ENCODE measurements at regions not wholly inside any gene's neighbourhood (a gene's known extent, or its start where the extent isn't known, plus 50 kb on each side); places are given as distances from the start of the nearest gene placed in this dataset.

DNA sequence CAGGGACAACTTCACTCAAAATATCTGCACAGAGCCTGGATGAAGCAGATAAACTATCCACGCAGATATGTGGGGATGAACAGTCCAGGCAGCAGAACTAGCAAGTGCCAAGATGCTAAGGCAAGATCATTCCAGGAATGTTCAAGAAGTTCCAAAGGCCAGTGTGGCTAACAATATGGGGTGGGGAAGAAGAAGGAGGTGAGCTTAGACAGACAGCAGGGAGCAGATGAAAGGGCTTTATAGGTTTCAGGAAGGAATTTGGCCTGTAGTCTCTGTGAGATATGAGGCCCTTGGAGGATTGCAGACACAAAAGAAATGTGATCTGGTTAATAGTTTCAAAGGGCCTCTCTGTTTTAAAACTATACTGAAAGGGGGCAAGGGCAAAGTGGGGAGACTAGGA, 63.5 kb upstream of the PPM1H start:
- no peak overlapping the region for H3K4me3 ChIP-seq (ENCODE audit: low read length)
- TF ChIP-seq, protein P1, sequence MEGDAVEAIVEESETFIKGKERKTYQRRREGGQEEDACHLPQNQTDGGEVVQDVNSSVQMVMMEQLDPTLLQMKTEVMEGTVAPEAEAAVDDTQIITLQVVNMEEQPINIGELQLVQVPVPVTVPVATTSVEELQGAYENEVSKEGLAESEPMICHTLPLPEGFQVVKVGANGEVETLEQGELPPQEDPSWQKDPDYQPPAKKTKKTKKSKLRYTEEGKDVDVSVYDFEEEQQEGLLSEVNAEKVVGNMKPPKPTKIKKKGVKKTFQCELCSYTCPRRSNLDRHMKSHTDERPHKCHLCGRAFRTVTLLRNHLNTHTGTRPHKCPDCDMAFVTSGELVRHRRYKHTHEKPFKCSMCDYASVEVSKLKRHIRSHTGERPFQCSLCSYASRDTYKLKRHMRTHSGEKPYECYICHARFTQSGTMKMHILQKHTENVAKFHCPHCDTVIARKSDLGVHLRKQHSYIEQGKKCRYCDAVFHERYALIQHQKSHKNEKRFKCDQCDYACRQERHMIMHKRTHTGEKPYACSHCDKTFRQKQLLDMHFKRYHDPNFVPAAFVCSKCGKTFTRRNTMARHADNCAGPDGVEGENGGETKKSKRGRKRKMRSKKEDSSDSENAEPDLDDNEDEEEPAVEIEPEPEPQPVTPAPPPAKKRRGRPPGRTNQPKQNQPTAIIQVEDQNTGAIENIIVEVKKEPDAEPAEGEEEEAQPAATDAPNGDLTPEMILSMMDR (conservative IDR thresholded peaks at IDR 0.05; ENCODE audit: low read depth, low read length), result no peak
- no peak for DNase-seq (ENCODE audit: low read depth)

DNA sequence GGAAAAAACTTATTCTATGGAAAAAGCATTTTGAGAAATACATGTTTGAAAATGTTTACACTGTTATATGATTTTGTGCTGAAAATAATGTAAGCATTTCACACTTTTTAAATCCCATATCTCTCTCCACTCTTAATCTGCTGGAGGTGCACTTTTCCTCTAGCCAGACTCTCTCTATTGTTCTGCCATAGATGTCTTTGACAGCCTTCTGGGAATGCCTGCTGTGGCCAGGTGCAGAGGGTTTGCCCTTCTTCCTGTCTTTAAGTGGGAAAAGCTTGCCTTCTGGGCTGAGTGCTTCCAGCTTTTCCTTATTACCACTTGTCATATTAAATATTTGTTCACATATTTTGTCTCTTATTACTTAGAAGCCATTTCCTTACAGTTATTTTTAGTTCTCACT, 60.1 kb upstream of the PPM1H start:
- H3K4me3 ChIP-seq (ENCODE audit: low read length), result no peak overlapping the region
- no peak for DNase-seq (ENCODE audit: low read depth)
- TF ChIP-seq, protein P1 (conservative IDR thresholded peaks at IDR 0.05; ENCODE audit: low read depth, low read length), result no peak

DNA sequence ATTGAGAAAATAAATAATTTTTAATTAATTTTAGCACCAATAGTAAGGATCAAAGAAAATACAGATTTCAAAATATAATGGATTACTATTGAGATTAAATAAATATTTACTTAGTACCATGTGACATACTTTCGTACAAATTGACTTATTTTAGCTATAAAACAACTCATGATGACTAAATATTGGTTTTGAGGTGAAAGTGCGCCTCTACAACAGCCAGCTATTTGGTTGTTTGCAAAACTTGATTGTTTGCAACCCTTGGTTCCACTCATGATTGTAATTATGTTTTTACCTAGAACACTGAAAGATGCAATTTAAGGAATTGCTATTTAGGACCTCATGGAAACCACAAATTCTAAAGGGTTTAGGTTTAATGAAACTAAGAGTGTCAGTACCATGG, 51.9 kb upstream of the PPM1H start:
- TF ChIP-seq, protein P1 (conservative IDR thresholded peaks at IDR 0.05; ENCODE audit: low read depth, low read length), result no peak
- no peak for DNase-seq (ENCODE audit: low read depth)
- no peak overlapping the region for H3K4me3 ChIP-seq (ENCODE audit: low read length)

All from retinal pigment epithelial cell (primary cell).